ENCODE measurements at regions not wholly inside any gene's neighbourhood (a gene's known extent, or its start where the extent isn't known, plus 50 kb on each side); places are given as distances from the start of the nearest gene placed in this dataset.

DNA sequence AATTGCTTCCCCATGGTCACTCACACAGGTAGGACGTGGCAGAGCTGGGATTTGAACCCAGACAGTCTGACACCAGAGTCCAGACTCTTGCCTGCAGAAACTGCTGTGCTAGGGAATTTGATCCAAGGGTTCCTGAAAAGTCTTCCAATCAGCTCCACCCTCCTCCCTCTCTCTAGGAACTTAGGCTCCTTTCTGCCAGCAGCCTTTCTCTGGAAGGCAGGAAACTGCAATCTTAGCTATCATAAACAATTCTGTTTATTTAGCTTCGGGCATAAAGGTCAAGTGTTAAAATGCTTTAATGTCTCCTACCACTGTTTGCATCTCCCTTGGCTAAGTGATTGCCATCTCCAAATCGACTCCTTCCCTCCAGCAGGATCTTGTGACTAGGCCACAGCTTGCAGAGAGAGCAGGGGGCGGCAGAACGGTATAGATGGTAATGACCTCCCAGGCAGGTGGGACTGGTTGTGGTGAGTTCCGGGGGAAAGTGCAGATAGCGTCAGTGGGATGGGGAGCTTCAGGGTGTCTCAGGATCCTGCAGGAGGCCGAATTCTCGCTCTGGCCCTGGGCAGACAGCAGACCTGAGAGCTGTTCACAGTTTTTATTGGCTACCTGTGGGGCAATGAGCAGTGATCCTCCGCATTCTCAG, 882.4 kb upstream of the EEF2KMT start:
- Histone ChIP-seq H3K9me3 (ENCODE audit: control insufficient read depth, insufficient read depth, low read length) (peaks cover 25% of the 10 kb centered on the region; the same call in 1 of the 2 replicates), H3K4me3 (ENCODE audit: insufficient read depth, low read depth, low read length) (no peak overlapping the region), H4K20me1 (ENCODE audit: insufficient read depth, low read length) (no peaks in the 10 kb centered on the region), H2BK5ac (ENCODE audit: low read depth, low read length, poor library complexity, severe bottlenecking) (no peak overlapping the region), H2AFZ (replicated peaks; ENCODE audit: low read length, poor library complexity) (no peak overlapping the region), H2BK20ac (ENCODE audit: low read depth, low read length) (no peak overlapping the region), H4K91ac (ENCODE audit: insufficient read depth, low read depth, low read length) (no peak overlapping the region), H2BK15ac (ENCODE audit: low read depth, low read length) (no peak overlapping the region), H3K9ac (ENCODE audit: low read depth, low read length) (no peak overlapping the region), H3K4me2 (ENCODE audit: low read depth, low read length) (no peak overlapping the region), H3K14ac (replicated peaks; ENCODE audit: low read depth, low read length) (no peak overlapping the region), H3K23ac (ENCODE audit: low read depth, low read length) (no peak overlapping the region), H4K5ac (ENCODE audit: low read depth, low read length) (no peak overlapping the region), H2BK120ac (ENCODE audit: low read depth, low read length) (no peak overlapping the region), H3K79me1 (ENCODE audit: low read depth in 1 of 2, low read length in 2 of 2) (no peaks in the 10 kb centered on the region), H4K8ac (ENCODE audit: low read depth in 2 of 2, low read length in 2 of 2) (no peak overlapping the region), H2AK5ac (ENCODE audit: low read depth, low read length) (no peak overlapping the region), H3K18ac (ENCODE audit: low read depth, low read length) (no peak overlapping the region), H3K27ac (ENCODE audit: insufficient read depth, low read length) (no peak overlapping the region), H3K36me3 (ENCODE audit: control insufficient read depth, insufficient read depth, low read length) (no peaks in the 10 kb centered on the region), H3K9me1 (ENCODE audit: insufficient read depth, low read length) (no peaks in the 10 kb centered on the region), H3K4ac (ENCODE audit: low read depth, low read length) (no peak overlapping the region), H3K4me1 (ENCODE audit: control insufficient read depth, insufficient read depth, low read length) (no peaks in the 10 kb centered on the region), H3K56ac (ENCODE audit: extremely low read depth, insufficient read depth, low read length) (no peak overlapping the region), H2AK9ac (replicated peaks; ENCODE audit: low read depth, low read length, poor library complexity) (no peak overlapping the region), H3K27me3 (ENCODE audit: control insufficient read depth, insufficient read depth, low read length) (no peaks in the 10 kb centered on the region)
- in situ Hi-C loops (cut with MboI; ENCODE audit: low sequenced_read_pairs): no loop called here
- ChIA-PET POLR2A (ENCODE audit: unreplicated experiment) (no interaction called here), CTCF (no interaction called here)
- BruUV-seq (replicated peaks): no TSS peak
- ATAC-seq (ENCODE audit: low read depth) (no peak), DNase-seq (no peak)
- dilution Hi-C loops (cut with HindIII; ENCODE audit: low sequenced_read_pairs, unreplicated experiment): no loop called here
- WGBS, 2 experiments (ENCODE audit: extremely low coverage in 2 of 2, insufficient read length in 1 of 2): 4% methylated on average over 5 of the region's 10 CpGs; no CpG with 5 or more reads in 1 of the 2 experiments
- TF ChIP-seq SMC3 (IDR thresholded peaks at IDR 0.05; ENCODE audit: low read depth, low read length) (no peak), NFE2L2 (IDR thresholded peaks at IDR 0.05; ENCODE audit: low read depth, low read length) (no peak), CHD1 (IDR thresholded peaks at IDR 0.05; ENCODE audit: low read depth, low read length) (no peak), RCOR1 (IDR thresholded peaks at IDR 0.05; ENCODE audit: insufficient replicate concordance, low read length) (no peak), MXI1 (IDR thresholded peaks at IDR 0.05; ENCODE audit: borderline replicate concordance, low read depth, low read length) (no peak), USF2 (IDR thresholded peaks at IDR 0.05; ENCODE audit: low read depth, low read length) (no peak), MAFK (IDR thresholded peaks at IDR 0.05; ENCODE audit: low read depth, low read length) (no peak), RAD21 (IDR thresholded peaks at IDR 0.05; ENCODE audit: low read length) (no peak), BHLHE40 (IDR thresholded peaks at IDR 0.05; ENCODE audit: low read depth, low read length) (no peak), RFX5 (IDR thresholded peaks at IDR 0.05; ENCODE audit: low read depth, low read length) (no peak), MAZ (IDR thresholded peaks at IDR 0.05; ENCODE audit: borderline replicate concordance, low read depth, low read length) (no peak)
- TF ChIP-seq, protein P1, sequence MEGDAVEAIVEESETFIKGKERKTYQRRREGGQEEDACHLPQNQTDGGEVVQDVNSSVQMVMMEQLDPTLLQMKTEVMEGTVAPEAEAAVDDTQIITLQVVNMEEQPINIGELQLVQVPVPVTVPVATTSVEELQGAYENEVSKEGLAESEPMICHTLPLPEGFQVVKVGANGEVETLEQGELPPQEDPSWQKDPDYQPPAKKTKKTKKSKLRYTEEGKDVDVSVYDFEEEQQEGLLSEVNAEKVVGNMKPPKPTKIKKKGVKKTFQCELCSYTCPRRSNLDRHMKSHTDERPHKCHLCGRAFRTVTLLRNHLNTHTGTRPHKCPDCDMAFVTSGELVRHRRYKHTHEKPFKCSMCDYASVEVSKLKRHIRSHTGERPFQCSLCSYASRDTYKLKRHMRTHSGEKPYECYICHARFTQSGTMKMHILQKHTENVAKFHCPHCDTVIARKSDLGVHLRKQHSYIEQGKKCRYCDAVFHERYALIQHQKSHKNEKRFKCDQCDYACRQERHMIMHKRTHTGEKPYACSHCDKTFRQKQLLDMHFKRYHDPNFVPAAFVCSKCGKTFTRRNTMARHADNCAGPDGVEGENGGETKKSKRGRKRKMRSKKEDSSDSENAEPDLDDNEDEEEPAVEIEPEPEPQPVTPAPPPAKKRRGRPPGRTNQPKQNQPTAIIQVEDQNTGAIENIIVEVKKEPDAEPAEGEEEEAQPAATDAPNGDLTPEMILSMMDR (conservative IDR thresholded peaks at IDR 0.05; ENCODE audit: low read depth, low read length): no peak
- TF ChIP-seq, protein P2, sequence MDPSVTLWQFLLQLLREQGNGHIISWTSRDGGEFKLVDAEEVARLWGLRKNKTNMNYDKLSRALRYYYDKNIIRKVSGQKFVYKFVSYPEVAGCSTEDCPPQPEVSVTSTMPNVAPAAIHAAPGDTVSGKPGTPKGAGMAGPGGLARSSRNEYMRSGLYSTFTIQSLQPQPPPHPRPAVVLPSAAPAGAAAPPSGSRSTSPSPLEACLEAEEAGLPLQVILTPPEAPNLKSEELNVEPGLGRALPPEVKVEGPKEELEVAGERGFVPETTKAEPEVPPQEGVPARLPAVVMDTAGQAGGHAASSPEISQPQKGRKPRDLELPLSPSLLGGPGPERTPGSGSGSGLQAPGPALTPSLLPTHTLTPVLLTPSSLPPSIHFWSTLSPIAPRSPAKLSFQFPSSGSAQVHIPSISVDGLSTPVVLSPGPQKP (IDR thresholded peaks at IDR 0.05; ENCODE audit: borderline replicate concordance, low read depth, low read length): no peak
- intact Hi-C loops (cut with micrococcal nuclease): no loop called here
